MM.1S (cell line): ENCODE measurements at regions not wholly inside any gene's neighbourhood (a gene's known extent, or its start where the extent isn't known, plus 50 kb on each side); places are given as distances from the start of the nearest gene placed in this dataset.

ENCODE experiments used
- EZH2 ChIP-seq: fragments of 300-600 bp; sonication (generic); optimal IDR thresholded peaks from 2 replicates; pipeline ENCODE3; 2017; ENCODE audit warnings: low read depth, mild to moderate bottlenecking, antibody characterized with exemption, low read length, mixed read lengths
- TF ChIP-seq, protein P1 (sequence below): fragments of 300-600 bp; sonication (generic); IDR thresholded peaks from 2 replicates; pipeline ENCODE4 v1.5.1; 2016; ENCODE audit warnings: antibody characterized with exemption, low read length, mixed read lengths

DNA sequence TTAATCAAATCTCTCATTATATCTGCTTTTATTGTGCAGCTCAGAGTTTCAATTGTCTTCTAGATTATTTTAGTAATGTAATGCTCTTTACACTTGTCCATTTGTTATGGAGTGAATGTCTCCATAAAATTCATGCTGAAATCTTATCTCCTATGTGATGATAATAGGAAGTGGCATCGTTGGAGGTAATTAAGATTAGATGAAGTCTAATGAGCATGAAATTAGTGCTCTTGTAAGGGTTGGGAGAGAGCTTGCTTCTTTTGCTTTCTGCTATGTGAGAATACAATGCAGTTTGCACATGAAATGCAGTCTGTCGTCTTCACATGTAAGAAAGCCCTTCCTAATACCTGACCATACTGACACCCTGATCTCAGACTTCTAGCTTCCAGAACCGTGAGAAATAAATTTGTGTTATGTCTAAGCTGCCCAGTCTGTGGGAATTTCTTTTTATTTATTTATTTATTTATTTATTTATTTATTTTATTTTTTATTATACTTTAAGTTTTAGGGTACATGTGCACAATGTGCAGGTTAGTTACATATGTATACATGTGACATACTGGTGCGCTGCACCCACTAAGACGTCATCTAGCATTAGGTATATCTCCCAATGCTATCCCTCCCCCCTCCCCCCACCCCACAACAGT lies 1399.2 kb upstream of the CDH6 start:
- TF ChIP-seq, protein P1, sequence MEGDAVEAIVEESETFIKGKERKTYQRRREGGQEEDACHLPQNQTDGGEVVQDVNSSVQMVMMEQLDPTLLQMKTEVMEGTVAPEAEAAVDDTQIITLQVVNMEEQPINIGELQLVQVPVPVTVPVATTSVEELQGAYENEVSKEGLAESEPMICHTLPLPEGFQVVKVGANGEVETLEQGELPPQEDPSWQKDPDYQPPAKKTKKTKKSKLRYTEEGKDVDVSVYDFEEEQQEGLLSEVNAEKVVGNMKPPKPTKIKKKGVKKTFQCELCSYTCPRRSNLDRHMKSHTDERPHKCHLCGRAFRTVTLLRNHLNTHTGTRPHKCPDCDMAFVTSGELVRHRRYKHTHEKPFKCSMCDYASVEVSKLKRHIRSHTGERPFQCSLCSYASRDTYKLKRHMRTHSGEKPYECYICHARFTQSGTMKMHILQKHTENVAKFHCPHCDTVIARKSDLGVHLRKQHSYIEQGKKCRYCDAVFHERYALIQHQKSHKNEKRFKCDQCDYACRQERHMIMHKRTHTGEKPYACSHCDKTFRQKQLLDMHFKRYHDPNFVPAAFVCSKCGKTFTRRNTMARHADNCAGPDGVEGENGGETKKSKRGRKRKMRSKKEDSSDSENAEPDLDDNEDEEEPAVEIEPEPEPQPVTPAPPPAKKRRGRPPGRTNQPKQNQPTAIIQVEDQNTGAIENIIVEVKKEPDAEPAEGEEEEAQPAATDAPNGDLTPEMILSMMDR: no peak
- TF ChIP-seq EZH2: no peak
